ENCODE measurements at regions not wholly inside any gene's neighbourhood (a gene's known extent, or its start where the extent isn't known, plus 50 kb on each side); places are given as distances from the start of the nearest gene placed in this dataset.
A peak's percentile ranks its signal among the peaks of the same experiment; 100 is the strongest.

DNA sequence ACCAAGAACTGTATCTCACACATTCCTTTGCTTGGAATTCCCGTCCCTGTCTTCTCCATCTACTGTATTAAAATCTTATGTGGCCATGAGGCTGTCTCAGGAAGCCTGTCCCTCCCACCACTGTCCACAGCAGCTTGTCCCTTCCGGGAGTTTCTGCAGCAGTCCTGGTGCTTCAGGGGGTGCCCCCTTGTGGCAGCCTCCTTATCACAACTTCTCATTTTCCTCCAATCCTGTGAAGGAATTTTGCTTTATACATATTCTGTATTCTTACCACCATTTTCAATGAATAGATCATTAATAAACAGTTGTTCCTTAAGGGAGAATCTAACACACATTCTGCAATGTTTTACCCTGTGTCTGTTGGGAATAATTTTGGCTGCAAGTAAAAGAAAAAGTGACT, 220.4 kb upstream of the RAG2 start:
- intact Hi-C loops (cut with micrococcal nuclease): no loop called here
- no peak for DNase-seq
- Histone ChIP-seq H3K36me3 (no peaks in the 10 kb centered on the region), H3K9me3 (replicated peaks) (no peaks in the 10 kb centered on the region), H3K4me3 (no peak overlapping the region), H3K27me3 (ENCODE audit: low read depth) (no peaks in the 10 kb centered on the region), H3K4me1 (no peaks in the 10 kb centered on the region), H3K27ac (replicated peaks) (no peak overlapping the region)
- TF ChIP-seq CTCF (IDR thresholded peaks at IDR 0.05; ENCODE audit: borderline replicate concordance): peak; percentile 15

DNA sequence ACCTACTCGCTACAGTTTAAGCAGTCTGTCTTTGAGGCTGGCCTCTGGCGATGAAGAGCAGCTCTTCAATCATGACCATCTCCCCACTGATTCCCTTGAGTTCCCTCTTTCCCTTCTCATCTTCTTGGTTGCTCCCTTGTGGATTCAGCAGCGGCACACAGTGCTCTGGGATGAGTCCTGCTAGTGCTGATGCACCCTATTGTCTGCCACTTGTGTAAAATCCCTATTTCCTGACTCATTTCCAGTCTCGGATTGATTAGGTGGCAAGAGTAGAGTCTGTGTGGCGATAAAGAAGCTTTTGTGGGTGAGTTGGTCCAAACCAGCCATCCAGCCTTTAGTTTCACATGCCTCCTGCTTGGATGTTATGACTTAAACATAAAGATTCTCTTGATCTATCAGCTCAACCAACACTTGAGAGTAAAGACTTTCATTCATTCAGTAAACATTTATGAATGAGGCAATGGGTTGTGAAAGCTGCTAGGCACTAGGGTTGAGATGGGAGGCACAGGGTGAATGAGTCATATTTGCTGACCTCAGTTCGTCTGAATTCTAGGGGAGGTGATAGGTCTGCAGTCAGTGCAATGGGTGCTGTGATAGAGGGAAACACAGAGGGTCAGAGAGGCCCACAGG, 219.4 kb upstream of the RAG2 start:
- Histone ChIP-seq H3K27ac (replicated peaks) (no peak overlapping the region), H3K27me3 (ENCODE audit: low read depth) (no peaks in the 10 kb centered on the region), H3K4me1 (no peaks in the 10 kb centered on the region), H3K4me3 (no peak overlapping the region), H3K36me3 (no peaks in the 10 kb centered on the region), H3K9me3 (replicated peaks) (no peaks in the 10 kb centered on the region)
- intact Hi-C loops (cut with micrococcal nuclease): no loop called here
- DNase-seq: no peak
- TF ChIP-seq CTCF (IDR thresholded peaks at IDR 0.05; ENCODE audit: borderline replicate concordance): no peak

GRCh38 chr11:36809303-36809702, 211.3 kb upstream of the RAG2 start:
- no peak overlapping the region for H3K27ac ChIP-seq (replicated peaks)
- no peak for DNase-seq
- no peak for TF ChIP-seq CTCF (IDR thresholded peaks at IDR 0.05; ENCODE audit: borderline replicate concordance)

GRCh38 chr11:36807871-36808270, 209.8 kb upstream of the RAG2 start:
- Histone ChIP-seq H3K27ac (replicated peaks) (no peak overlapping the region), H3K4me1 (no peaks in the 10 kb centered on the region), H3K36me3 (no peaks in the 10 kb centered on the region), H3K27me3 (ENCODE audit: low read depth) (no peaks in the 10 kb centered on the region), H3K4me3 (no peak overlapping the region), H3K9me3 (replicated peaks) (no peaks in the 10 kb centered on the region)
- no peak for DNase-seq
- intact Hi-C loops (cut with micrococcal nuclease): no loop called here
- TF ChIP-seq CTCF (IDR thresholded peaks at IDR 0.05; ENCODE audit: borderline replicate concordance): no peak

More at GRCh38 chr11:36809303-36809702, 211.3 kb upstream of the RAG2 start:
- intact Hi-C loops (cut with micrococcal nuclease): no loop called here
- H3K4me1 ChIP-seq: no peaks in the 10 kb centered on the region
- no peak overlapping the region for H3K4me3 ChIP-seq
- no peaks in the 10 kb centered on the region for H3K27me3 ChIP-seq (ENCODE audit: low read depth)
- H3K9me3 ChIP-seq (replicated peaks): no peaks in the 10 kb centered on the region
- no peaks in the 10 kb centered on the region for H3K36me3 ChIP-seq

- H3K27ac ChIP-seq (replicated peaks): no peak overlapping the region
- H3K4me1 ChIP-seq: no peaks in the 10 kb centered on the region
- no peaks in the 10 kb centered on the region for H3K9me3 ChIP-seq (replicated peaks)
- no peak for TF ChIP-seq CTCF (IDR thresholded peaks at IDR 0.05; ENCODE audit: borderline replicate concordance)
- H3K27me3 ChIP-seq (ENCODE audit: low read depth): no peaks in the 10 kb centered on the region
- DNase-seq: no peak
- intact Hi-C loops (cut with micrococcal nuclease): no loop called here
- H3K36me3 ChIP-seq: no peaks in the 10 kb centered on the region
- H3K4me3 ChIP-seq: no peak overlapping the region
Observed at GRCh38 chr11:36803084-36803483, 205.0 kb upstream of the RAG2 start.

All from left ventricle myocardium inferior (tissue), 1 donor.